ENCODE measurements at regions not wholly inside any gene's neighbourhood (a gene's known extent, or its start where the extent isn't known, plus 50 kb on each side); places are given as distances from the start of the nearest gene placed in this dataset.

DNA sequence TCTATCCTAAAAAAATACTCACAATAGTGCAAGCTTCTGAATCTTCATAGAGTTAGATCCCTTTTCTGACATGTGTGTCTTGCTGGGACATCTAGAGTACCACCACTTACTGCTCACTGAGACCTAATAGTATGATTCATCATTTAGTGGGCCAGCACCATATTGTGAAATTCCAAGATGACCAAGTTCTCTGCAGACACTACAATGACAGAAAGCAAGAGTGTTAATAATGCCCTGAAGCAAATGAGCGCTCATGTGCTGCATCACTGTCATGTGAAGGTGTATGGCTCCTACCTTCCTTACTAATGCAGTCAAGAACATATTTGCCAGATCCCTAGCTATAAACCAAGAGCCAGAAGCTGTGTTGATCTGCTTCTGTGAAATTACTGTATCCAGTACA lies 606.2 kb upstream of the NXPH2 start:
- Histone ChIP-seq H3K27ac (replicated peaks) (no peak overlapping the region), H3K4me3 (replicated peaks; ENCODE audit: insufficient read depth, low read length) (no peak overlapping the region), H3K27me3 (ENCODE audit: insufficient read depth, poor library complexity, severe bottlenecking) (no peaks in the 10 kb centered on the region)
- TF ChIP-seq, protein P1, sequence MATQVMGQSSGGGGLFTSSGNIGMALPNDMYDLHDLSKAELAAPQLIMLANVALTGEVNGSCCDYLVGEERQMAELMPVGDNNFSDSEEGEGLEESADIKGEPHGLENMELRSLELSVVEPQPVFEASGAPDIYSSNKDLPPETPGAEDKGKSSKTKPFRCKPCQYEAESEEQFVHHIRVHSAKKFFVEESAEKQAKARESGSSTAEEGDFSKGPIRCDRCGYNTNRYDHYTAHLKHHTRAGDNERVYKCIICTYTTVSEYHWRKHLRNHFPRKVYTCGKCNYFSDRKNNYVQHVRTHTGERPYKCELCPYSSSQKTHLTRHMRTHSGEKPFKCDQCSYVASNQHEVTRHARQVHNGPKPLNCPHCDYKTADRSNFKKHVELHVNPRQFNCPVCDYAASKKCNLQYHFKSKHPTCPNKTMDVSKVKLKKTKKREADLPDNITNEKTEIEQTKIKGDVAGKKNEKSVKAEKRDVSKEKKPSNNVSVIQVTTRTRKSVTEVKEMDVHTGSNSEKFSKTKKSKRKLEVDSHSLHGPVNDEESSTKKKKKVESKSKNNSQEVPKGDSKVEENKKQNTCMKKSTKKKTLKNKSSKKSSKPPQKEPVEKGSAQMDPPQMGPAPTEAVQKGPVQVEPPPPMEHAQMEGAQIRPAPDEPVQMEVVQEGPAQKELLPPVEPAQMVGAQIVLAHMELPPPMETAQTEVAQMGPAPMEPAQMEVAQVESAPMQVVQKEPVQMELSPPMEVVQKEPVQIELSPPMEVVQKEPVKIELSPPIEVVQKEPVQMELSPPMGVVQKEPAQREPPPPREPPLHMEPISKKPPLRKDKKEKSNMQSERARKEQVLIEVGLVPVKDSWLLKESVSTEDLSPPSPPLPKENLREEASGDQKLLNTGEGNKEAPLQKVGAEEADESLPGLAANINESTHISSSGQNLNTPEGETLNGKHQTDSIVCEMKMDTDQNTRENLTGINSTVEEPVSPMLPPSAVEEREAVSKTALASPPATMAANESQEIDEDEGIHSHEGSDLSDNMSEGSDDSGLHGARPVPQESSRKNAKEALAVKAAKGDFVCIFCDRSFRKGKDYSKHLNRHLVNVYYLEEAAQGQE (IDR thresholded peaks at IDR 0.05; ENCODE audit: insufficient replicate concordance, low read depth): no peak
- TF ChIP-seq, protein P2, sequence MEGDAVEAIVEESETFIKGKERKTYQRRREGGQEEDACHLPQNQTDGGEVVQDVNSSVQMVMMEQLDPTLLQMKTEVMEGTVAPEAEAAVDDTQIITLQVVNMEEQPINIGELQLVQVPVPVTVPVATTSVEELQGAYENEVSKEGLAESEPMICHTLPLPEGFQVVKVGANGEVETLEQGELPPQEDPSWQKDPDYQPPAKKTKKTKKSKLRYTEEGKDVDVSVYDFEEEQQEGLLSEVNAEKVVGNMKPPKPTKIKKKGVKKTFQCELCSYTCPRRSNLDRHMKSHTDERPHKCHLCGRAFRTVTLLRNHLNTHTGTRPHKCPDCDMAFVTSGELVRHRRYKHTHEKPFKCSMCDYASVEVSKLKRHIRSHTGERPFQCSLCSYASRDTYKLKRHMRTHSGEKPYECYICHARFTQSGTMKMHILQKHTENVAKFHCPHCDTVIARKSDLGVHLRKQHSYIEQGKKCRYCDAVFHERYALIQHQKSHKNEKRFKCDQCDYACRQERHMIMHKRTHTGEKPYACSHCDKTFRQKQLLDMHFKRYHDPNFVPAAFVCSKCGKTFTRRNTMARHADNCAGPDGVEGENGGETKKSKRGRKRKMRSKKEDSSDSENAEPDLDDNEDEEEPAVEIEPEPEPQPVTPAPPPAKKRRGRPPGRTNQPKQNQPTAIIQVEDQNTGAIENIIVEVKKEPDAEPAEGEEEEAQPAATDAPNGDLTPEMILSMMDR (IDR thresholded peaks at IDR 0.05; ENCODE audit: insufficient read depth, low read length): no peak
- no peak for TF ChIP-seq GABPA (IDR thresholded peaks at IDR 0.05; ENCODE audit: low read depth)
- no peak for DNase-seq (ENCODE audit: low read depth in 1 of 2, low spot score in 1 of 2)

DNA sequence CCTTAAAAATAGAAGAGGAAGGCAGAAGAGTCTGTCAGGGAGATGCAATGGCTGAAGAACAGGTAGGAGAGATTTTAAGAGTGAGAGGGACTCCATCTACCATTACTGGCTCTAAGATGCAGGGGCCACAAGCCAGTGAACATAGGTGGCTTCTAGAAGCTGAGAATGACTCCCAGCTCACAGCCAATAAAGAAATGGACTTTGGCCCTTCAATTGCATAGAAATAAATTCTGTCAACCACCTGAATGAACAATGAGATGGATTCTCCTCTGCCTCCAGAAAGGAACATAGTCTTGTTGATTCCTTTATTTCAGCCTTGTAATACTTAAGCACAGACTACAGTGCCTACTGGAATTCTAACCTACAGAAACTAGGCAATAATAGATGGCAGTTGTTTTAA lies 603.3 kb upstream of the NXPH2 start:
- H3K27me3 ChIP-seq (ENCODE audit: insufficient read depth, poor library complexity, severe bottlenecking): no peaks in the 10 kb centered on the region
- no peak overlapping the region for H3K27ac ChIP-seq (replicated peaks)
- no peak for TF ChIP-seq GABPA (IDR thresholded peaks at IDR 0.05; ENCODE audit: low read depth)
- no peak overlapping the region for H3K4me3 ChIP-seq (replicated peaks; ENCODE audit: insufficient read depth, low read length)
- DNase-seq (ENCODE audit: low read depth in 1 of 2, low spot score in 1 of 2): no peak

DNA sequence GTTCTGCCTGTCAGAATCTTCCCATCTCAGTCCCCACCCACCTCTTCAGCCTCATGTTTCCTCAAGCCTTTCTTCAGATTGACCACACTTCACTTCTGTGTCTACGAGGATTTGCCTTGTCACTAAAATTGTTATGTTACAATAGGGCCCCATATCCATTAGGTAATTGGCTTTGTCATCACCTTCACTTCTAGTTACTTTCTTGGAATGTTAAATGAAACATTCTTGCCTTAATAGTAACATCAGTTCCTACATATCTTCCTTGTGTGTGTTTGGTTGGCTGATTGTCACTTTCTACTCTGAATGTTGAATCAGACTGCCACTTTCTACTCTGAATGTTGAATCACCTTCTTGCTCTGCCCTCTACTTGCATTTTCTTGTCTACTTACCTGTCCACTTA lies 599.9 kb upstream of the NXPH2 start:
- no peak overlapping the region for H3K4me3 ChIP-seq (replicated peaks; ENCODE audit: insufficient read depth, low read length)
- DNase-seq (ENCODE audit: low read depth in 1 of 2, low spot score in 1 of 2): no peak
- no peaks in the 10 kb centered on the region for H3K27me3 ChIP-seq (ENCODE audit: insufficient read depth, poor library complexity, severe bottlenecking)
- TF ChIP-seq, protein P1 (IDR thresholded peaks at IDR 0.05; ENCODE audit: insufficient replicate concordance, low read depth): no peak
- TF ChIP-seq, protein P2 (IDR thresholded peaks at IDR 0.05; ENCODE audit: insufficient read depth, low read length): no peak
- no peak for TF ChIP-seq POLR2AphosphoS5 (IDR thresholded peaks at IDR 0.05; ENCODE audit: low read depth)
- no peak for TF ChIP-seq SPI1 (IDR thresholded peaks at IDR 0.05; ENCODE audit: borderline replicate concordance, low read depth)
- TF ChIP-seq GABPA (IDR thresholded peaks at IDR 0.05; ENCODE audit: low read depth): no peak
- H3K27ac ChIP-seq (replicated peaks): no peak overlapping the region

DNA sequence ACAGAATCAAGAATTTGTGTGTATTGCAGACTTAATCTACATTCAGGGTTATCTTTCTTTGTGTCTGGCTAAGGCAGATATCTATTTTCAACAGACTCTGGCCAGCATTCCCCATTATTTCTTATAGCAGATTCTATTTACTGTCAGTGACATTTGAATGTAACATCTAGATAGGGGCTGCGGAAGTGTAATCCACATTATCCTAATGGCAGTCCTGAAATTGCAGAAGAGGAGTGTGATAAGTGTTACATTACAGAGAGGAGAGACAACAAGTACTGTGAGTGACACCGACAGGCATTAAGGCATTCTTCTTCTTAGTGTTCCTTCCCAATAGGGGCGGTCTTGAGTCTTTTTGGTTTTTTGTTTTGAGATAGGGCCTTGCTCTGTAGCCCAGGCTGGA lies 598.2 kb upstream of the NXPH2 start:
- DNase-seq (ENCODE audit: low read depth in 1 of 2, low spot score in 1 of 2): no peak
- H3K4me3 ChIP-seq (replicated peaks; ENCODE audit: insufficient read depth, low read length): no peak overlapping the region
- TF ChIP-seq, protein P2 (IDR thresholded peaks at IDR 0.05; ENCODE audit: insufficient read depth, low read length): no peak
- TF ChIP-seq SPI1 (IDR thresholded peaks at IDR 0.05; ENCODE audit: borderline replicate concordance, low read depth): no peak
- no peaks in the 10 kb centered on the region for H3K27me3 ChIP-seq (ENCODE audit: insufficient read depth, poor library complexity, severe bottlenecking)
- no peak overlapping the region for H3K27ac ChIP-seq (replicated peaks)
